Neural cell (in vitro differentiated cells): ENCODE measurements at regions not wholly inside any gene's neighbourhood (a gene's known extent, or its start where the extent isn't known, plus 50 kb on each side); places are given as distances from the start of the nearest gene placed in this dataset.

ENCODE experiments used
- H2AFZ ChIP-seq: fragments of 200-600, 300-800 bp; sonication (generic), shearing (Covaris generic); 2 replicates; pipeline ENCODE4 v1.6.0; 2014; ENCODE audit warnings: low read depth, mild to moderate bottlenecking, antibody characterized with exemption, low read length, moderate library complexity
- H3F3A ChIP-seq: fragments of 200-600 bp; shearing (Covaris generic); 2 replicates; pipeline ENCODE4 v1.6.1; 2016; ENCODE audit warnings: mild to moderate bottlenecking, moderate library complexity, mixed read lengths, antibody characterized with exemption, low read length; ENCODE audit not compliant: insufficient read depth, poor library complexity, severe bottlenecking
- H3K27ac ChIP-seq: fragments of 200-600, 300-800 bp; sonication (generic), shearing (Covaris generic); 2 replicates; pipeline ENCODE4 v1.5.1; 2014; ENCODE audit warnings: mild to moderate bottlenecking, low read length, moderate library complexity
- H3K27me3 ChIP-seq: fragments of 300-800, 200-600 bp; sonication (generic), shearing (Covaris generic); 2 replicates; pipeline ENCODE4 v1.6.0; 2014; ENCODE audit warnings: mild to moderate bottlenecking, low read depth, low read length, moderate library complexity; ENCODE audit not compliant: insufficient read depth
- H3K36me3 ChIP-seq: fragments of 300-800, 200-600 bp; sonication (generic), shearing (Covaris generic); 2 replicates; pipeline ENCODE4 v1.5.1; 2014; ENCODE audit warnings: mild to moderate bottlenecking, antibody characterized with exemption, low read length, moderate library complexity; ENCODE audit not compliant: insufficient read depth
- H3K4me2 ChIP-seq: fragments of 300-800, 200-600 bp; sonication (generic), shearing (Covaris generic); 2 replicates; pipeline ENCODE4 v1.6.0; 2014; ENCODE audit warnings: mild to moderate bottlenecking, low read length
- H3K4me3 ChIP-seq: fragments of 300-800, 200-600 bp; sonication (generic), shearing (Covaris generic); 2 replicates; pipeline ENCODE4 v1.5.1; 2014; ENCODE audit warnings: mild to moderate bottlenecking, low read length, moderate library complexity
- H3K79me2 ChIP-seq: fragments of 200-600 bp; shearing (Covaris generic); replicated peaks from 2 replicates; pipeline ENCODE4 v1.6.0; 2014; ENCODE audit warnings: mild to moderate bottlenecking, low read length, moderate library complexity; ENCODE audit not compliant: insufficient read depth
- H3K9ac ChIP-seq: fragments of 300-800, 200-600 bp; sonication (generic), shearing (Covaris generic); 2 replicates; pipeline ENCODE4 v1.6.1; 2016; ENCODE audit warnings: mild to moderate bottlenecking, low read length, mixed read lengths
- H3K9me2 ChIP-seq: fragments of 200-600 bp; shearing (Covaris generic); 2 replicates; pipeline ENCODE4 v1.6.1; 2016; ENCODE audit warnings: mild to moderate bottlenecking, low read length, mixed read lengths; ENCODE audit not compliant: insufficient read depth
- H3K9me3 ChIP-seq: fragments of 200-600, 300-800 bp; sonication (generic), shearing (Covaris generic); 2 replicates; pipeline ENCODE4 v1.6.1; 2016; ENCODE audit warnings: mild to moderate bottlenecking, mixed run types, low read length, moderate library complexity, mixed read lengths
- H4K20me1 ChIP-seq: fragments of 200-600 bp; shearing (Covaris generic); 2 replicates; pipeline ENCODE4 v1.6.1; 2016; ENCODE audit warnings: mild to moderate bottlenecking, mixed run types; ENCODE audit not compliant: insufficient read depth
- CTCF ChIP-seq: fragments of 450-650 bp; IDR thresholded peaks from 2 replicates; pipeline ENCODE4 v1.5.1; 2014; ENCODE audit warnings: antibody characterized with exemption, mild to moderate bottlenecking, moderate library complexity; ENCODE audit not compliant: poor library complexity, severe bottlenecking
- EP300 ChIP-seq: fragments of 450-650 bp; conservative IDR thresholded peaks from 2 replicates; pipeline ENCODE4 v1.6.1; 2014; ENCODE audit warnings: antibody characterized with exemption, mild to moderate bottlenecking, moderate library complexity; ENCODE audit not compliant: poor library complexity, severe bottlenecking
- EZH2 ChIP-seq: fragments of 200-600, 300-800 bp; shearing (Covaris generic), sonication (generic); IDR thresholded peaks from 2 replicates; pipeline ENCODE4 v1.6.1; 2014; ENCODE audit warnings: antibody characterized with exemption, low read length, borderline replicate concordance, mild to moderate bottlenecking; ENCODE audit not compliant: insufficient read depth, poor library complexity, severe bottlenecking
- MXI1 ChIP-seq: fragments of 450-650 bp; conservative IDR thresholded peaks from 2 replicates; pipeline ENCODE4 v1.6.1; 2014; ENCODE audit warnings: antibody characterized with exemption, mild to moderate bottlenecking; ENCODE audit not compliant: poor library complexity, severe bottlenecking
- POLR2AphosphoS5 ChIP-seq: IDR thresholded peaks from 2 replicates; pipeline ENCODE4 v1.6.1; 2012
- RAD21 ChIP-seq: fragments of 450-650 bp; conservative IDR thresholded peaks from 2 replicates; pipeline ENCODE4 v1.6.1; 2014; ENCODE audit warnings: antibody characterized with exemption, mild to moderate bottlenecking, moderate library complexity
- REST ChIP-seq: IDR thresholded peaks from 2 replicates; pipeline ENCODE4 v1.6.1; 2012; ENCODE audit warnings: borderline replicate concordance
- SMC3 ChIP-seq: fragments of 450-650 bp; conservative IDR thresholded peaks from 2 replicates; pipeline ENCODE4 v1.6.1; 2014; ENCODE audit warnings: antibody characterized with exemption, mild to moderate bottlenecking, moderate library complexity; ENCODE audit not compliant: poor library complexity
- TAF1 ChIP-seq: IDR thresholded peaks from 2 replicates; pipeline ENCODE4 v1.6.1; 2012; ENCODE audit warnings: low read depth

- Histone ChIP-seq H3K27ac (no peak overlapping the region), H3K36me3 (no peaks in the 10 kb centered on the region), H3K9me3 (no peaks in the 10 kb centered on the region), H3K9ac (no peak overlapping the region), H3K79me2 (no peaks in the 10 kb centered on the region), H3K4me2 (no peak overlapping the region), H3F3A (no peaks in the 10 kb centered on the region), H3K4me3 (no peak overlapping the region), H3K9me2 (no peaks in the 10 kb centered on the region), H4K20me1 (no peaks in the 10 kb centered on the region), H2AFZ (no peak overlapping the region), H3K27me3 (no peaks in the 10 kb centered on the region)
- TF ChIP-seq RAD21 (no peak), EZH2 (no peak), TAF1 (no peak), CTCF (no peak), SMC3 (no peak), POLR2AphosphoS5 (no peak), MXI1 (no peak), EP300 (no peak), REST (no peak)
Measured at GRCh38 chr9:80883826-80884579, 805.3 kb downstream of the TLE1 start.

- Histone ChIP-seq H3K79me2 (no peaks in the 10 kb centered on the region), H3K9me2 (no peaks in the 10 kb centered on the region), H3K4me3 (no peak overlapping the region), H2AFZ (no peak overlapping the region), H3K9ac (no peak overlapping the region), H3F3A (no peaks in the 10 kb centered on the region), H4K20me1 (no peaks in the 10 kb centered on the region), H3K27ac (no peak overlapping the region), H3K9me3 (no peaks in the 10 kb centered on the region), H3K36me3 (no peaks in the 10 kb centered on the region), H3K27me3 (no peaks in the 10 kb centered on the region), H3K4me2 (no peak overlapping the region)
- TF ChIP-seq POLR2AphosphoS5, result no peak
- no peak for TF ChIP-seq CTCF
- TF ChIP-seq MXI1, result no peak
- no peak for TF ChIP-seq EZH2
- TF ChIP-seq RAD21, result no peak
- TF ChIP-seq SMC3, result no peak
- no peak for TF ChIP-seq EP300
- TF ChIP-seq TAF1, result no peak
- TF ChIP-seq REST, result no peak
Measured at GRCh38 chr9:80883426-80883825, 805.9 kb downstream of the TLE1 start.
